Astrocyte (in vitro differentiated cells and primary cell): ENCODE measurements at regions not wholly inside any gene's neighbourhood (a gene's known extent, or its start where the extent isn't known, plus 50 kb on each side); places are given as distances from the start of the nearest gene placed in this dataset.

Experiments used
- DNase-seq: peaks from one replicate; pipeline ENCODE4 v3.0.0-alpha.2; 2010; ENCODE audit warnings: low read depth
- FAIRE-seq: peaks from 2 replicates; lab custom pipeline; 2011; peaks lifted over from hg19 to GRCh38; lab: Jason Lieb, UNC
- H2AFZ ChIP-seq: 2 replicates; pipeline ENCODE4 v1.6.0; 2012; ENCODE audit warnings: low read depth, low read length, inconsistent platforms
- H3K27ac ChIP-seq: 2 replicates; pipeline ENCODE4 v1.5.1; 2011; ENCODE audit warnings: low read depth, low read length, inconsistent platforms
- H3K27me3 ChIP-seq: 2 replicates; pipeline ENCODE4 v1.6.0; 2011; ENCODE audit warnings: low read length, inconsistent platforms; ENCODE audit not compliant: insufficient read depth
- H3K36me3 ChIP-seq: 2 replicates; pipeline ENCODE4 v1.5.1; 2011; ENCODE audit warnings: low read length, inconsistent platforms; ENCODE audit not compliant: insufficient read depth
- H3K4me1 ChIP-seq: 2 replicates; pipeline ENCODE4 v1.5.1; 2011; ENCODE audit warnings: low read length, inconsistent platforms; ENCODE audit not compliant: insufficient read depth
- H3K4me2 ChIP-seq: 2 replicates; pipeline ENCODE4 v1.6.0; 2012; ENCODE audit warnings: low read length, inconsistent platforms
- H3K4me3 ChIP-seq: 2 replicates; pipeline ENCODE4 v1.5.1; 2011; ENCODE audit warnings: low read depth, mild to moderate bottlenecking, low read length, inconsistent platforms; ENCODE audit not compliant: insufficient read depth
- H3K79me2 ChIP-seq: 2 replicates; pipeline ENCODE4 v1.6.0; 2012; ENCODE audit warnings: mild to moderate bottlenecking, low read length, inconsistent platforms; ENCODE audit not compliant: insufficient read depth
- H3K9ac ChIP-seq: 2 replicates; pipeline ENCODE4 v1.6.0; 2012; ENCODE audit warnings: mild to moderate bottlenecking, low read length, inconsistent platforms
- H3K9me3 ChIP-seq: 2 replicates; pipeline ENCODE4 v1.5.1; 2012; ENCODE audit warnings: low read depth, mild to moderate bottlenecking, low read length, inconsistent platforms; ENCODE audit not compliant: insufficient read depth
- H4K20me1 ChIP-seq: 2 replicates; pipeline ENCODE4 v1.6.0; 2012; ENCODE audit warnings: low read length, inconsistent platforms; ENCODE audit not compliant: insufficient read depth
- H3K27ac Mint-ChIP-seq: one replicate; pipeline ENCODE4 v1.8.0; 2021; ENCODE audit warnings: mild to moderate bottlenecking, mixed read lengths; ENCODE audit not compliant: unreplicated experiment
- H3K27me3 Mint-ChIP-seq: one replicate; pipeline ENCODE4 v1.8.0; 2021; ENCODE audit warnings: low read depth, mixed read lengths; ENCODE audit not compliant: unreplicated experiment
- H3K36me3 Mint-ChIP-seq: one replicate; pipeline ENCODE4 v1.8.0; 2021; ENCODE audit warnings: low read depth, mixed read lengths; ENCODE audit not compliant: unreplicated experiment
- H3K4me1 Mint-ChIP-seq: one replicate; pipeline ENCODE4 v1.8.0; 2021; ENCODE audit warnings: low read depth, mixed read lengths; ENCODE audit not compliant: unreplicated experiment
- H3K4me3 Mint-ChIP-seq: one replicate; pipeline ENCODE4 v1.8.0; 2021; ENCODE audit warnings: mild to moderate bottlenecking, moderate library complexity, mixed read lengths; ENCODE audit not compliant: unreplicated experiment
- H3K9me3 Mint-ChIP-seq: one replicate; pipeline ENCODE4 v1.8.0; 2021; ENCODE audit warnings: mild to moderate bottlenecking, mixed read lengths; ENCODE audit not compliant: unreplicated experiment
- CTCF ChIP-seq: IDR thresholded peaks from 2 replicates; pipeline ENCODE4 v1.5.1; 2011; ENCODE audit warnings: low read depth, mild to moderate bottlenecking, inconsistent platforms, low read length, moderate library complexity; ENCODE audit not compliant: insufficient read depth
- EZH2 ChIP-seq: IDR thresholded peaks from 2 replicates; pipeline ENCODE4 v1.6.1; 2012; ENCODE audit warnings: mild to moderate bottlenecking, low read length, inconsistent platforms; ENCODE audit not compliant: insufficient read depth

GRCh38 chr13:78487707-78488106, 115.6 kb downstream of the POU4F1 start:
- H3K27ac ChIP-seq, result no peak overlapping the region
- no peaks in the 10 kb centered on the region for H4K20me1 ChIP-seq
- H3K9me3 ChIP-seq, result no peaks in the 10 kb centered on the region
- H3K36me3 Mint-ChIP-seq, result no peaks in the 10 kb centered on the region
- no peaks in the 10 kb centered on the region for H3K4me1 Mint-ChIP-seq
- H3K9ac ChIP-seq, result no peak overlapping the region
- no peak overlapping the region for H3K4me3 Mint-ChIP-seq
- H3K79me2 ChIP-seq, result no peaks in the 10 kb centered on the region
- H3K27me3 Mint-ChIP-seq, result no peaks in the 10 kb centered on the region
- no peaks in the 10 kb centered on the region for H3K36me3 ChIP-seq
- no peak overlapping the region for H3K27ac Mint-ChIP-seq
- H3K27me3 ChIP-seq, result no peaks in the 10 kb centered on the region
- H3K4me2 ChIP-seq, result no peak overlapping the region
- H3K4me1 ChIP-seq, result no peaks in the 10 kb centered on the region
- H3K4me3 ChIP-seq, result no peak overlapping the region
- H2AFZ ChIP-seq, result no peak overlapping the region
- H3K9me3 Mint-ChIP-seq, result no peaks in the 10 kb centered on the region
- FAIRE-seq (no peak), DNase-seq (no peak)
- TF ChIP-seq CTCF (no peak), EZH2 (no peak)

- H3K27ac ChIP-seq, result no peak overlapping the region
- DNase-seq, result no peak
- no peaks in the 10 kb centered on the region for H3K27me3 Mint-ChIP-seq
Measured at GRCh38 chr13:78485803-78486202, 117.5 kb downstream of the POU4F1 start.

More at GRCh38 chr13:78485803-78486202, 117.5 kb downstream of the POU4F1 start:
- no peak overlapping the region for H3K4me3 Mint-ChIP-seq
- Histone ChIP-seq H3K4me2 (no peak overlapping the region), H3K27me3 (no peaks in the 10 kb centered on the region), H3K9me3 (no peaks in the 10 kb centered on the region), H3K4me3 (no peak overlapping the region), H4K20me1 (no peaks in the 10 kb centered on the region), H3K79me2 (no peaks in the 10 kb centered on the region), H3K36me3 (no peaks in the 10 kb centered on the region), H3K9ac (no peak overlapping the region), H3K4me1 (no peaks in the 10 kb centered on the region), H2AFZ (no peak overlapping the region)
- H3K9me3 Mint-ChIP-seq, result no peaks in the 10 kb centered on the region
- FAIRE-seq, result no peak
- TF ChIP-seq EZH2 (no peak), CTCF (no peak)
- H3K36me3 Mint-ChIP-seq, result no peaks in the 10 kb centered on the region
- H3K27ac Mint-ChIP-seq, result no peak overlapping the region
- H3K4me1 Mint-ChIP-seq, result no peaks in the 10 kb centered on the region
